ENCODE measurements at regions not wholly inside any gene's neighbourhood (a gene's known extent, or its start where the extent isn't known, plus 50 kb on each side); places are given as distances from the start of the nearest gene placed in this dataset.

DNA sequence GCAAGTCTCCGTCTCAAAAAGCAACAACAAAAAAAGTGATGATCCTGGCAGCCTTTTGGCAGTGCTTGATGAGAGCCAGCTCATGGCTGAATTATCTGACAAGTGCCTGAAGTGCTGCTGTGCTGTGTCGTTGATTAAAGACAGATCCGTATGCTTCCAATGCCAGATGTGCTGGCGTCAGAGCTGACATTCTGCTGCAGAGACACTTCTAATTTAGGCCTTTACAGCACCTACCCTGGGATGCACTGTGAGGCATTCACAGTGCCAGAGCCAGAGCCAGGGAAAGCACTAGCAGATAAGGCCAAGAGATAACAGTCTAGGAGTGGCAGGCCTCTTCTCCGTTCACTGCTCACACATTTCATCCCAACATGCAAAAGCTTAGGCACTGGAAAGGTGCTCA, 995.5 kb downstream of the RAB28 start:
- Histone ChIP-seq H3K4me3 (ENCODE audit: low read depth in 2 of 2, low read length in 1 of 2) (no peak overlapping the region), H3F3A (replicated peaks; ENCODE audit: insufficient read depth) (no peaks in the 10 kb centered on the region), H3K4me2 (no peak overlapping the region), H3K9me3 (0 out of 2 replicates have a peak, but pooled peaks cover 7% of the 10 kb centered on the region), H3K9ac (no peak overlapping the region), H3K27me3 (ENCODE audit: insufficient read depth) (no peaks in the 10 kb centered on the region), H3K36me3 (replicated peaks in 1 of 2; ENCODE audit: control insufficient read depth in 1 of 2, insufficient read depth in 2 of 2, low read length in 1 of 2) (no peaks in the 10 kb centered on the region), H2AFZ (ENCODE audit: low read depth) (no peak overlapping the region), H3K4me1 (ENCODE audit: control insufficient read depth in 1 of 2, insufficient read depth in 2 of 2, low read depth in 1 of 2, low read length in 1 of 2) (peaks cover 0 to 25% of the 10 kb centered on the region in 2 experiments; a peak in 2 of 4 replicates), H4K20me1 (ENCODE audit: insufficient read depth) (no peaks in the 10 kb centered on the region), H3K79me2 (ENCODE audit: insufficient read depth) (no peaks in the 10 kb centered on the region), H3K27ac (ENCODE audit: low read depth in 2 of 2, low read length in 1 of 2) (peak overlapping the region in 1 of 2 experiments; percentile 71; a peak in 2 of 4 replicates), H3K9me2 (no peaks in the 10 kb centered on the region)
- 0% methylated on average over 5 of the region's 5 CpGs for WGBS (ENCODE audit: low lambda C conversion rate)
- DNase-seq: peak; percentile 54
- POLR2A ChIA-PET: no interaction called here
- CTCF ChIA-PET: interaction anchor here (1.0 to 1.7 kb wide), 2 partner anchors 9 to 42 kb away, joined by 4 to 5 read pairs; no protein-coding TSS in a partner anchor
- TF ChIP-seq, protein P1, sequence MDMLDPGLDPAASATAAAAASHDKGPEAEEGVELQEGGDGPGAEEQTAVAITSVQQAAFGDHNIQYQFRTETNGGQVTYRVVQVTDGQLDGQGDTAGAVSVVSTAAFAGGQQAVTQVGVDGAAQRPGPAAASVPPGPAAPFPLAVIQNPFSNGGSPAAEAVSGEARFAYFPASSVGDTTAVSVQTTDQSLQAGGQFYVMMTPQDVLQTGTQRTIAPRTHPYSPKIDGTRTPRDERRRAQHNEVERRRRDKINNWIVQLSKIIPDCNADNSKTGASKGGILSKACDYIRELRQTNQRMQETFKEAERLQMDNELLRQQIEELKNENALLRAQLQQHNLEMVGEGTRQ (IDR thresholded peaks at IDR 0.05; ENCODE audit: borderline replicate concordance, low read depth, low read length): no peak
- TF ChIP-seq, protein P2, sequence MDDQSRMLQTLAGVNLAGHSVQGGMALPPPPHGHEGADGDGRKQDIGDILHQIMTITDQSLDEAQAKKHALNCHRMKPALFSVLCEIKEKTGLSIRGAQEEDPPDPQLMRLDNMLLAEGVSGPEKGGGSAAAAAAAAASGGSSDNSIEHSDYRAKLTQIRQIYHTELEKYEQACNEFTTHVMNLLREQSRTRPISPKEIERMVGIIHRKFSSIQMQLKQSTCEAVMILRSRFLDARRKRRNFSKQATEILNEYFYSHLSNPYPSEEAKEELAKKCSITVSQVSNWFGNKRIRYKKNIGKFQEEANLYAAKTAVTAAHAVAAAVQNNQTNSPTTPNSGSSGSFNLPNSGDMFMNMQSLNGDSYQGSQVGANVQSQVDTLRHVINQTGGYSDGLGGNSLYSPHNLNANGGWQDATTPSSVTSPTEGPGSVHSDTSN (IDR thresholded peaks at IDR 0.05): no peak
- TF ChIP-seq FOXM1 (IDR thresholded peaks at IDR 0.05; ENCODE audit: low read depth): no peak
- no peak for TF ChIP-seq SMC3 (IDR thresholded peaks at IDR 0.05; ENCODE audit: low read depth, low read length)
- peak; percentile 49; the same call in 1 of the 2 replicates for TF ChIP-seq POLR2AphosphoS5 (IDR thresholded peaks at IDR 0.05; ENCODE audit: low read depth, low read length)
- TF ChIP-seq ELF1 (IDR thresholded peaks at IDR 0.05): no peak
- TF ChIP-seq, protein P3, sequence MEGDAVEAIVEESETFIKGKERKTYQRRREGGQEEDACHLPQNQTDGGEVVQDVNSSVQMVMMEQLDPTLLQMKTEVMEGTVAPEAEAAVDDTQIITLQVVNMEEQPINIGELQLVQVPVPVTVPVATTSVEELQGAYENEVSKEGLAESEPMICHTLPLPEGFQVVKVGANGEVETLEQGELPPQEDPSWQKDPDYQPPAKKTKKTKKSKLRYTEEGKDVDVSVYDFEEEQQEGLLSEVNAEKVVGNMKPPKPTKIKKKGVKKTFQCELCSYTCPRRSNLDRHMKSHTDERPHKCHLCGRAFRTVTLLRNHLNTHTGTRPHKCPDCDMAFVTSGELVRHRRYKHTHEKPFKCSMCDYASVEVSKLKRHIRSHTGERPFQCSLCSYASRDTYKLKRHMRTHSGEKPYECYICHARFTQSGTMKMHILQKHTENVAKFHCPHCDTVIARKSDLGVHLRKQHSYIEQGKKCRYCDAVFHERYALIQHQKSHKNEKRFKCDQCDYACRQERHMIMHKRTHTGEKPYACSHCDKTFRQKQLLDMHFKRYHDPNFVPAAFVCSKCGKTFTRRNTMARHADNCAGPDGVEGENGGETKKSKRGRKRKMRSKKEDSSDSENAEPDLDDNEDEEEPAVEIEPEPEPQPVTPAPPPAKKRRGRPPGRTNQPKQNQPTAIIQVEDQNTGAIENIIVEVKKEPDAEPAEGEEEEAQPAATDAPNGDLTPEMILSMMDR (IDR thresholded peaks at IDR 0.05): no peak
- peak; percentile 57; the same call in 1 of the 2 replicates for TF ChIP-seq TCF12 (IDR thresholded peaks at IDR 0.05)
- peak; percentile 99 for TF ChIP-seq RCOR1 (IDR thresholded peaks at IDR 0.05; ENCODE audit: low read length)
- no peak for TF ChIP-seq MEF2A (IDR thresholded peaks at IDR 0.05; ENCODE audit: borderline replicate concordance, low read depth)
- TF ChIP-seq MXI1 (IDR thresholded peaks at IDR 0.05; ENCODE audit: low read depth, low read length): no peak; the same call in 1 of the 2 replicates
- TF ChIP-seq REST (IDR thresholded peaks at IDR 0.05; ENCODE audit: low read depth, low read length): no peak
- TF ChIP-seq RFX5 (IDR thresholded peaks at IDR 0.05; ENCODE audit: low read length): no peak
- no peak for TF ChIP-seq RXRA (IDR thresholded peaks at IDR 0.05; ENCODE audit: borderline replicate concordance, low read depth)
- TF ChIP-seq EP300 (IDR thresholded peaks at IDR 0.05; ENCODE audit: borderline replicate concordance in 1 of 2, low read depth in 1 of 2, low read length in 1 of 2): peak in 1 of 2 experiments; percentile 95; a peak in 2 of 4 replicates
- no peak for TF ChIP-seq NRF1 (IDR thresholded peaks at IDR 0.05; ENCODE audit: low read depth, low read length)
- TF ChIP-seq TEAD4 (IDR thresholded peaks at IDR 0.05; ENCODE audit: borderline replicate concordance, insufficient read depth): no peak
- TF ChIP-seq EZH2phosphoT487 (IDR thresholded peaks at IDR 0.05; ENCODE audit: borderline replicate concordance, low read depth): no peak
- TF ChIP-seq SIN3A (IDR thresholded peaks at IDR 0.05; ENCODE audit: borderline replicate concordance, low read depth, low read length): no peak
- peak; percentile 100 for TF ChIP-seq GATA2 (CRISPR knock-in tag; IDR thresholded peaks at IDR 0.05)
- no peak for TF ChIP-seq NFIC (IDR thresholded peaks at IDR 0.05; ENCODE audit: borderline replicate concordance)
- TF ChIP-seq FOXJ3 (CRISPR knock-in tag; IDR thresholded peaks at IDR 0.05): peak; percentile 98
- peak; percentile 87 for TF ChIP-seq CHD2 (IDR thresholded peaks at IDR 0.05; ENCODE audit: low read length, partially characterized antibody)
- TF ChIP-seq USF1 (IDR thresholded peaks at IDR 0.05; ENCODE audit: borderline replicate concordance, low read depth): no peak
- peak; percentile 21; the same call in 1 of the 2 replicates for TF ChIP-seq RAD21 (IDR thresholded peaks at IDR 0.05; ENCODE audit: low read length)
- TF ChIP-seq GABPA (IDR thresholded peaks at IDR 0.05; ENCODE audit: low read depth): no peak
- TF ChIP-seq JUND (IDR thresholded peaks at IDR 0.05): no peak
